HepG2 (cell line): ENCODE measurements at regions not wholly inside any gene's neighbourhood (a gene's known extent, or its start where the extent isn't known, plus 50 kb on each side); places are given as distances from the start of the nearest gene placed in this dataset.

ENCODE experiments used
- ATAC-seq: fragments of 200-7000 bp; cut with Tn5 transposase; 3 replicates; pipeline ENCODE4 v1.9.1; 2020; ENCODE audit warnings: mild to moderate bottlenecking, moderate library complexity
- BruUV-seq: library from RNA; stranded (reverse); fragments of 400-500 nt; replicated peaks from 2 replicates; lab custom pipeline; 2021; lab: Mats Ljungman, UMichigan
- CTCF ChIA-PET: fragments of 300-600 bp; formaldehyde crosslinking; extraction: SDS; loops from one replicate; lab custom pipeline; 2021; ENCODE audit warnings: low total read pairs, inconsistent platforms, low intra/inter-chr PET ratio; lab: Yijun Ruan, JAX
- POLR2A ChIA-PET: fragments of 350-600 bp; sonication (Branson Sonifier 250); formaldehyde crosslinking; loops from one replicate; lab custom pipeline; 2020; ENCODE audit warnings: antibody characterized with exemption, inconsistent platforms; lab: Yijun Ruan, JAX
- DNase-seq: peaks from one replicate; pipeline ENCODE4 v3.0.0-alpha.2; 2015; ENCODE audit warnings: low spot score
- FAIRE-seq: peaks from 3 replicates; lab custom pipeline; 2011; peaks lifted over from hg19 to GRCh38; lab: Jason Lieb, UNC
- H2AFZ ChIP-seq: one replicate; pipeline ENCODE4 v1.6.1; 2011; ENCODE audit warnings: low read length, inconsistent platforms
- H3K27ac ChIP-seq: fragments of 300-600 bp; 3 replicates; pipeline ENCODE4 v1.8.0; 2011; ENCODE audit warnings: mixed run types, mild to moderate bottlenecking, mixed read lengths, low read length, inconsistent platforms; ENCODE audit not compliant: insufficient read depth; ENCODE audit errors: extremely low read length
- H3K27me3 ChIP-seq, 2 experiments: fragments of 200-600 bp in 1 of 2; 2 replicates in 1 of 2; 3 replicates in 1 of 2; pipeline versions ENCODE4 v1.6.0 to v1.8.0; 2011; ENCODE audit warnings: low read length in 2 of 2, mild to moderate bottlenecking in 2 of 2, moderate library complexity in 2 of 2, inconsistent platforms in 1 of 2; ENCODE audit not compliant: insufficient read depth in 2 of 2, control insufficient read depth in 1 of 2
- H3K36me3 ChIP-seq, 2 experiments: fragments of 200-600 bp in 1 of 2; replicated peaks in 1 of 2; 2 replicates in 1 of 2; 3 replicates in 1 of 2; pipeline versions ENCODE4 v1.5.1 to v1.8.0; 2011; ENCODE audit warnings: low read length in 2 of 2, inconsistent platforms in 1 of 2; ENCODE audit not compliant: insufficient read depth in 2 of 2, control insufficient read depth in 1 of 2
- H3K4me1 ChIP-seq: 2 replicates; pipeline ENCODE4 v1.5.1; 2012; ENCODE audit warnings: low read length, inconsistent platforms; ENCODE audit not compliant: insufficient read depth
- H3K4me2 ChIP-seq: 2 replicates; pipeline ENCODE4 v1.6.0; 2011; ENCODE audit warnings: low read depth, low read length, inconsistent platforms
- H3K4me3 ChIP-seq, 3 experiments: fragments of 200-600 bp in 1 of 3; sonication (generic), shearing (Covaris generic) in 1 of 3; replicated peaks in 1 of 3; 2 replicates each; pipeline ENCODE4 v1.5.1; 2011 to 2016; ENCODE audit warnings: low read length in 3 of 3, inconsistent platforms in 2 of 3, low read depth in 2 of 3, mild to moderate bottlenecking in 2 of 3, control low read depth in 1 of 3, mixed read lengths in 1 of 3; ENCODE audit not compliant: insufficient read depth in 1 of 3
- H3K79me2 ChIP-seq: one replicate; pipeline ENCODE4 v1.6.1; 2011; ENCODE audit warnings: low read length, inconsistent platforms; ENCODE audit not compliant: insufficient read depth
- H3K9ac ChIP-seq: 2 replicates; pipeline ENCODE4 v1.6.0; 2011; ENCODE audit warnings: mild to moderate bottlenecking, low read depth, low read length, inconsistent platforms; ENCODE audit not compliant: insufficient read depth
- H3K9me3 ChIP-seq: 2 replicates; pipeline ENCODE4 v1.5.1; 2012; ENCODE audit warnings: mild to moderate bottlenecking, low read length
- H4K20me1 ChIP-seq: 2 replicates; pipeline ENCODE4 v1.6.0; 2011; ENCODE audit warnings: inconsistent platforms, mild to moderate bottlenecking, low read length, moderate library complexity; ENCODE audit not compliant: insufficient read depth
- ADNP ChIP-seq: sonication (generic); formaldehyde crosslinking; IDR thresholded peaks from 2 replicates; pipeline ENCODE4 v1.4.0; 2020; ENCODE audit warnings: missing genetic modification reagents
- ARID2 ChIP-seq: sonication (generic); formaldehyde crosslinking; IDR thresholded peaks from 2 replicates; pipeline ENCODE4 v1.8.1; 2022; ENCODE audit warnings: mild to moderate bottlenecking, missing genetic modification reagents, borderline replicate concordance
- HNRNPK ChIP-seq: fragments of 200-400 bp; formaldehyde crosslinking; IDR thresholded peaks from 2 replicates; pipeline ENCODE4 v1.6.1; 2018; ENCODE audit warnings: low read length, low read depth, moderate library complexity, mild to moderate bottlenecking; ENCODE audit not compliant: poor library complexity, severe bottlenecking
- NFE2L2 ChIP-seq: fragments of 150-350 bp; IDR thresholded peaks from 2 replicates; pipeline ENCODE4 v1.6.1; 2014; ENCODE audit warnings: low read length
- NFKBIZ ChIP-seq: IDR thresholded peaks from 2 replicates; pipeline ENCODE4 v1.6.1; 2018; ENCODE audit warnings: missing genetic modification reagents, missing compliant biosample characterization
- POGZ ChIP-seq: sonication (generic); formaldehyde crosslinking; IDR thresholded peaks from 2 replicates; pipeline ENCODE4 v1.4.0; 2020; ENCODE audit warnings: mild to moderate bottlenecking, missing genetic modification reagents
- REXO4 ChIP-seq: sonication (generic); formaldehyde crosslinking; IDR thresholded peaks from 2 replicates; pipeline ENCODE4 v1.8.0; 2022; ENCODE audit warnings: missing genetic modification reagents, mild to moderate bottlenecking, borderline replicate concordance
- SALL1 ChIP-seq: sonication (generic); formaldehyde crosslinking; IDR thresholded peaks from 2 replicates; pipeline ENCODE4 v1.8.0; 2022; ENCODE audit warnings: mild to moderate bottlenecking, missing genetic modification reagents
- SIX1 ChIP-seq: sonication (generic); formaldehyde crosslinking; IDR thresholded peaks from 2 replicates; pipeline ENCODE4 v1.4.0; 2020; ENCODE audit warnings: missing genetic modification reagents, borderline replicate concordance
- ZNF10 ChIP-seq: sonication (generic); formaldehyde crosslinking; IDR thresholded peaks from 2 replicates; pipeline ENCODE4 v1.4.0; 2020; ENCODE audit warnings: mild to moderate bottlenecking, low read depth, missing genetic modification reagents, borderline replicate concordance
- ZNF747 ChIP-seq: sonication (generic); formaldehyde crosslinking; IDR thresholded peaks from 2 replicates; pipeline ENCODE4 v1.8.1; 2023; ENCODE audit warnings: missing genetic modification reagents, mild to moderate bottlenecking, borderline replicate concordance
- WGBS: methylation state at CpG from one replicate; pipeline ENCODE4 v1.1.6; 2017; ENCODE audit warnings: low lambda C conversion rate; 5-methylcytosine and 5-hydroxymethylcytosine counted together
- in situ Hi-C: cut with HindIII; loops from 2 replicates; pipeline ENCODE4 v1.10.0; 2017; ENCODE audit warnings: low pct_unique_long_range_greater_than_20kb; ENCODE audit not compliant: extremely low pct_ligation_motif_present
- intact Hi-C: fragments of 100-400 bp; cut with micrococcal nuclease; formaldehyde crosslinking; loops from one replicate; pipeline ENCODE4 v1.10.0; 2022; ENCODE audit not compliant: unreplicated experiment
- TF ChIP-seq, protein P1 (sequence below): sonication (generic); formaldehyde crosslinking; IDR thresholded peaks from 2 replicates; pipeline ENCODE4 v1.5.0; 2020; ENCODE audit warnings: mild to moderate bottlenecking, missing genetic modification reagents, moderate library complexity
- TF ChIP-seq, protein P2 (sequence below): sonication (generic); formaldehyde crosslinking; conservative IDR thresholded peaks from 2 replicates; pipeline ENCODE4 v1.4.0; 2020; ENCODE audit warnings: missing genetic modification reagents
- TF ChIP-seq, protein P3 (sequence below): sonication (generic); formaldehyde crosslinking; IDR thresholded peaks from 2 replicates; pipeline ENCODE4 v1.4.0; 2020; ENCODE audit warnings: missing genetic modification reagents

DNA sequence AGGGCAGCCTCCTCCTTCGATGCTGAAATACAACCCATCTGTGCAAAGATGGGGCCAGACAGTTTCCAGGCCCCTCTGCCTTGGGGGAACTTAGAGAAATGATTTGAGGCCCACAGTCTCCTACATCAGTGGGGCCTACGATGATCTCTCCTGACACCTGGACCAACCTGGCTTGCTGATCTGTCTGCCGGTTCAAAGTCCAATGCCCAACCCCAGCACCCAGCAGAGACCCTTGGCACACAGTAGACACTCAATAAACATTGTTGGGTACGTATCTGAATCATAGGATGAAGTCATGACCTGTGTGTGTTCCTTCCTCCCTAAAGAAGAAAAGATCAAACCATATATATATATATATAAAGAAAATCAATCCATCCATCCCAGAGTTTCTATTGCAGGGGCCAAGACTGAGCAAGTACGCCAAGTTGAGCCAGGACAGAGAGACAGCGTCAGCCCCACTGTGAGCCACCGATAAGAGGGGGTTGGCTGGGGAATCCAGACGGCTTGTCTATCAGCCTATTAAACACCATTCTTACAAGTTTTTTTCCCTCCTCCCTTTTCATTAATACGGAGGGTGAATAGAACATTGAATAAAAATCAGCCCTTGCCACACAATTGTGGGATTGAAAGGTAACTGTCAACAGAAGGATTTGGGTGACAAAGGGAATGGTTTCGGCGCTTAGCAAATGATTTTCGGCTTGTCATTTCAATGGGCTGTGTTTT, 244.1 kb downstream of the MN1 start:
- Histone ChIP-seq H3K4me3 (no peak overlapping the region), H4K20me1 (no peaks in the 10 kb centered on the region), H2AFZ (no peak overlapping the region), H3K27me3 (no peaks in the 10 kb centered on the region; a peak in 1 of 5 replicates), H3K36me3 (no peaks in the 10 kb centered on the region), H3K4me2 (no peak overlapping the region), H3K4me1 (no peaks in the 10 kb centered on the region), H3K9ac (no peak overlapping the region), H3K9me3 (no peaks in the 10 kb centered on the region), H3K27ac (no peak overlapping the region), H3K79me2 (no peaks in the 10 kb centered on the region)
- FAIRE-seq = no peak
- ChIA-PET POLR2A (no interaction called here), CTCF (no interaction called here)
- DNase-seq = no peak
- intact Hi-C loops (no loop called here), in situ Hi-C loops (no loop called here)
- no TSS peak for BruUV-seq
- 58% methylated on average over 11 of the region's 12 CpGs for WGBS
- ATAC-seq = no peak
- TF ChIP-seq, protein P1, sequence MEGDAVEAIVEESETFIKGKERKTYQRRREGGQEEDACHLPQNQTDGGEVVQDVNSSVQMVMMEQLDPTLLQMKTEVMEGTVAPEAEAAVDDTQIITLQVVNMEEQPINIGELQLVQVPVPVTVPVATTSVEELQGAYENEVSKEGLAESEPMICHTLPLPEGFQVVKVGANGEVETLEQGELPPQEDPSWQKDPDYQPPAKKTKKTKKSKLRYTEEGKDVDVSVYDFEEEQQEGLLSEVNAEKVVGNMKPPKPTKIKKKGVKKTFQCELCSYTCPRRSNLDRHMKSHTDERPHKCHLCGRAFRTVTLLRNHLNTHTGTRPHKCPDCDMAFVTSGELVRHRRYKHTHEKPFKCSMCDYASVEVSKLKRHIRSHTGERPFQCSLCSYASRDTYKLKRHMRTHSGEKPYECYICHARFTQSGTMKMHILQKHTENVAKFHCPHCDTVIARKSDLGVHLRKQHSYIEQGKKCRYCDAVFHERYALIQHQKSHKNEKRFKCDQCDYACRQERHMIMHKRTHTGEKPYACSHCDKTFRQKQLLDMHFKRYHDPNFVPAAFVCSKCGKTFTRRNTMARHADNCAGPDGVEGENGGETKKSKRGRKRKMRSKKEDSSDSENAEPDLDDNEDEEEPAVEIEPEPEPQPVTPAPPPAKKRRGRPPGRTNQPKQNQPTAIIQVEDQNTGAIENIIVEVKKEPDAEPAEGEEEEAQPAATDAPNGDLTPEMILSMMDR = no peak
- TF ChIP-seq ZNF10 (CRISPR knock-in tag) (no peak), NFKBIZ (CRISPR knock-in tag) (no peak), SIX1 (CRISPR knock-in tag) (no peak), SALL1 (CRISPR knock-in tag) (no peak), NFE2L2 (no peak), ADNP (CRISPR knock-in tag) (no peak), REXO4 (CRISPR knock-in tag) (no peak), ARID2 (CRISPR knock-in tag) (no peak), HNRNPK (no peak), ZNF747 (CRISPR knock-in tag) (no peak), POGZ (CRISPR knock-in tag) (no peak)
- TF ChIP-seq, protein P2, sequence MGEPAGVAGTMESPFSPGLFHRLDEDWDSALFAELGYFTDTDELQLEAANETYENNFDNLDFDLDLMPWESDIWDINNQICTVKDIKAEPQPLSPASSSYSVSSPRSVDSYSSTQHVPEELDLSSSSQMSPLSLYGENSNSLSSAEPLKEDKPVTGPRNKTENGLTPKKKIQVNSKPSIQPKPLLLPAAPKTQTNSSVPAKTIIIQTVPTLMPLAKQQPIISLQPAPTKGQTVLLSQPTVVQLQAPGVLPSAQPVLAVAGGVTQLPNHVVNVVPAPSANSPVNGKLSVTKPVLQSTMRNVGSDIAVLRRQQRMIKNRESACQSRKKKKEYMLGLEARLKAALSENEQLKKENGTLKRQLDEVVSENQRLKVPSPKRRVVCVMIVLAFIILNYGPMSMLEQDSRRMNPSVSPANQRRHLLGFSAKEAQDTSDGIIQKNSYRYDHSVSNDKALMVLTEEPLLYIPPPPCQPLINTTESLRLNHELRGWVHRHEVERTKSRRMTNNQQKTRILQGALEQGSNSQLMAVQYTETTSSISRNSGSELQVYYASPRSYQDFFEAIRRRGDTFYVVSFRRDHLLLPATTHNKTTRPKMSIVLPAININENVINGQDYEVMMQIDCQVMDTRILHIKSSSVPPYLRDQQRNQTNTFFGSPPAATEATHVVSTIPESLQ = no peak
- TF ChIP-seq, protein P3, sequence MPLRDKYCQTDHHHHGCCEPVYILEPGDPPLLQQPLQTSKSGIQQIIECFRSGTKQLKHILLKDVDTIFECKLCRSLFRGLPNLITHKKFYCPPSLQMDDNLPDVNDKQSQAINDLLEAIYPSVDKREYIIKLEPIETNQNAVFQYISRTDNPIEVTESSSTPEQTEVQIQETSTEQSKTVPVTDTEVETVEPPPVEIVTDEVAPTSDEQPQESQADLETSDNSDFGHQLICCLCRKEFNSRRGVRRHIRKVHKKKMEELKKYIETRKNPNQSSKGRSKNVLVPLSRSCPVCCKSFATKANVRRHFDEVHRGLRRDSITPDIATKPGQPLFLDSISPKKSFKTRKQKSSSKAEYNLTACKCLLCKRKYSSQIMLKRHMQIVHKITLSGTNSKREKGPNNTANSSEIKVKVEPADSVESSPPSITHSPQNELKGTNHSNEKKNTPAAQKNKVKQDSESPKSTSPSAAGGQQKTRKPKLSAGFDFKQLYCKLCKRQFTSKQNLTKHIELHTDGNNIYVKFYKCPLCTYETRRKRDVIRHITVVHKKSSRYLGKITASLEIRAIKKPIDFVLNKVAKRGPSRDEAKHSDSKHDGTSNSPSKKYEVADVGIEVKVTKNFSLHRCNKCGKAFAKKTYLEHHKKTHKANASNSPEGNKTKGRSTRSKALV (CRISPR knock-in tag) = no peak
